GM21576 (cell line): ENCODE measurements at regions not wholly inside any gene's neighbourhood (a gene's known extent, or its start where the extent isn't known, plus 50 kb on each side); places are given as distances from the start of the nearest gene placed in this dataset.

ENCODE experiments used
- ATAC-seq: cut with Tn5 transposase; IDR thresholded peaks from one replicate; pipeline ENCODE4 v1.9.1; 2021; ENCODE audit warnings: mild to moderate bottlenecking, moderate library complexity; ENCODE audit not compliant: unreplicated experiment

GRCh38 chr21:17903929-17904639, 84.9 kb upstream of the C21orf91 start:
- ATAC-seq = no peak

GRCh38 chr21:17903029-17903806, 84.1 kb upstream of the C21orf91 start:
- no peak for ATAC-seq

- ATAC-seq = no peak
Observed at GRCh38 chr21:17901458-17902079, 82.4 kb upstream of the C21orf91 start.

GRCh38 chr21:17900990-17901385, 81.8 kb upstream of the C21orf91 start:
- ATAC-seq = no peak

- ATAC-seq = no peak
Observed at GRCh38 chr21:17900281-17900989, 81.3 kb upstream of the C21orf91 start.

DNA sequence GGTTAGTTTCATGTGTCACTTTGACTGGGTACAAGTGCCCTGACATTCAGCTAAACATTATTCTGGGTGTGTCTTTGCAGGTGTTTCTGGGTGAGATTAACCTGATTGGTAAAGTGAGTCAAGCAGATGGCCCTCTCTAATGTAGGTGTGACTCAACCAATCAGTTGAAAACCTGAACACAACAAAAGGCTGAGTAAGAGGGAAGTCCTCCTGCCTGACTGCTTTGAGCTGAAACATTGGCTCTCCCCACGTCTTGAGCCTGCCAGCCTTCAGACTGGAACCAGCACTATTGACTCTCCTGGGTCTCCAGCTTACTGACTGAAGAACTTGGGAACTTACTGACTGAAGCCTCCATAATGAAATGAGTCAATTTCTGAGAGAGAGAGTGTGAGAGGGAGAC, 70.0 kb upstream of the C21orf91 start:
- ATAC-seq = no peak

DNA sequence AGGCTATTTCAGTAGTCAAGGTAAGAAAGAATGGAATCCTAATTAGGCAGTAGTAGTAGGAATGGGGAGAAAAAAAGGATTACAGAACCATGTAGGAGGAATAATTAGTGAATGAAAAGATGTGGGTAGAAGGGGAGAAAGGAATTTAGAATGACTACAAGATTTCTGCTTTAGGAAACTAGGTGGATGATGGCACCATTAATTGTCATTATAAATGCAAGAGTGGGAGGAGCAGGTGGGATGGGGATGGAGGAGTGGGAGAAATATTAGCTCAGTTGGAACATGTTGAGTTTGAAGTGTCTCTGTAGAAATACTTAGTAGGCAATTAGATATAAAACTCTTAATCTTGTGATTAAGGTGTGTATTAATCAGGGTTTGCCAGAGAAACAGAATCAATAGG, 50.0 kb upstream of the C21orf91 start:
- no peak for ATAC-seq
